Tibial nerve (tissue), 4 donors: ENCODE measurements at regions not wholly inside any gene's neighbourhood (a gene's known extent, or its start where the extent isn't known, plus 50 kb on each side); places are given as distances from the start of the nearest gene placed in this dataset.

Experiments
- DNase-seq, 2 donors: peaks; one replicate each; pipeline ENCODE4 v3.0.0-alpha.2; 2019; ENCODE audit warnings: low spot score in 2 of 2
- H3K27ac ChIP-seq, 4 donors: fragments of 200-600 bp; sonication (generic) in 3 of 4; one replicate each; pipeline ENCODE4 v1.5.1; 2017 to 2019; ENCODE audit warnings: mild to moderate bottlenecking in 1 of 4
- H3K27me3 ChIP-seq, 2 donors: fragments of 200-600 bp; sonication (generic) in 1 of 2; one replicate each; pipeline versions ENCODE4 v1.5.1 to v1.6.0; 2017 to 2019
- H3K36me3 ChIP-seq, 3 donors: fragments of 200-600 bp; sonication (generic); one replicate each; pipeline ENCODE4 v1.5.1; 2018 to 2019
- H3K4me1 ChIP-seq, 4 donors: fragments of 200-600 bp; sonication (generic) in 3 of 4; one replicate each; pipeline ENCODE4 v1.5.1; 2017 to 2019
- H3K4me3 ChIP-seq, 4 donors: fragments of 200-600 bp; sonication (generic) in 3 of 4; one replicate each; pipeline ENCODE4 v1.5.1; 2017 to 2019; ENCODE audit warnings: mild to moderate bottlenecking in 1 of 4, moderate library complexity in 1 of 4
- H3K9me3 ChIP-seq, 4 donors: fragments of 200-600 bp; sonication (generic) in 3 of 4; one replicate each; pipeline ENCODE4 v1.5.1; 2017 to 2019
- CTCF ChIP-seq, 5 experiments: fragments of 200-600 bp in 3 of 5; fragments of 450-650 bp in 2 of 5; sonication (generic) in 3 of 5; IDR thresholded peaks; one replicate each; pipeline ENCODE4 v1.5.1; 2016 to 2019; ENCODE audit warnings: antibody characterized with exemption in 5 of 5, mild to moderate bottlenecking in 3 of 5, moderate library complexity in 2 of 5
- EP300 ChIP-seq, 2 donors: sonication (generic); formaldehyde crosslinking; IDR thresholded peaks; one replicate each; pipeline ENCODE4 v1.6.1; 2017; ENCODE audit warnings: antibody characterized with exemption in 2 of 2, mild to moderate bottlenecking in 1 of 2
- POLR2A ChIP-seq, 2 donors: fragments of 450-650 bp; IDR thresholded peaks; one replicate each; pipeline ENCODE4 v1.6.1; 2017; ENCODE audit warnings: antibody characterized with exemption in 2 of 2, mild to moderate bottlenecking in 2 of 2, moderate library complexity in 2 of 2
- WGBS, 2 donors: methylation state at CpG; one replicate each; pipeline ENCODE4 v1.1.5; 2018; 5-methylcytosine and 5-hydroxymethylcytosine counted together

- Histone ChIP-seq H3K4me3 (no peak overlapping the region), H3K9me3 (no peaks in the 10 kb centered on the region), H3K36me3 (no peaks in the 10 kb centered on the region), H3K27ac (no peak overlapping the region), H3K27me3 (no peaks in the 10 kb centered on the region), H3K4me1 (peaks cover 0 to 12% (median 0%) of the 10 kb centered on the region in 4 donors)
- TF ChIP-seq EP300 (IDR thresholded peaks at IDR 0.05) (no peak), POLR2A (IDR thresholded peaks at IDR 0.05) (no peak), CTCF (IDR thresholded peaks at IDR 0.05) (no peak)
- no peak for DNase-seq
These were observed 879.6 kb upstream of the SLC10A2 start for GRCh38 chr13:103945836-103946235.

GRCh38 chr13:103941506-103942140 is 875.4 kb upstream of the SLC10A2 start:
- TF ChIP-seq EP300 (IDR thresholded peaks at IDR 0.05) (no peak), POLR2A (IDR thresholded peaks at IDR 0.05) (no peak), CTCF (IDR thresholded peaks at IDR 0.05) (no peak)
- H3K36me3 ChIP-seq = no peaks in the 10 kb centered on the region
- H3K27ac ChIP-seq = no peak overlapping the region
- no peaks in the 10 kb centered on the region for H3K27me3 ChIP-seq
- H3K4me3 ChIP-seq = no peak overlapping the region
- DNase-seq = no peak
- H3K9me3 ChIP-seq = no peaks in the 10 kb centered on the region
- WGBS, 2 donors = 81 to 82% methylated on average over 1 of the region's 1 CpG
- peaks cover 0 to 12% (median 0%) of the 10 kb centered on the region in 4 donors for H3K4me1 ChIP-seq

- Histone ChIP-seq H3K4me1 (no peaks in the 10 kb centered on the region), H3K27me3 (no peaks in the 10 kb centered on the region), H3K9me3 (peaks cover 0 to 5% (median 0%) of the 10 kb centered on the region in 4 donors), H3K4me3 (no peak overlapping the region), H3K36me3 (no peaks in the 10 kb centered on the region), H3K27ac (no peak overlapping the region)
- no peak for TF ChIP-seq CTCF (IDR thresholded peaks at IDR 0.05)
- no peak for DNase-seq
- 80 to 97% methylated on average over 4 of the region's 4 CpGs for WGBS, 2 donors
These were observed 868.9 kb upstream of the SLC10A2 start for GRCh38 chr13:103935117-103935516.

- no peaks in the 10 kb centered on the region for H3K27me3 ChIP-seq
- H3K4me3 ChIP-seq = no peak overlapping the region
- H3K36me3 ChIP-seq = no peaks in the 10 kb centered on the region
- H3K4me1 ChIP-seq = no peaks in the 10 kb centered on the region
- no peak overlapping the region for H3K27ac ChIP-seq
- no peak for TF ChIP-seq EP300 (IDR thresholded peaks at IDR 0.05)
- no peak for TF ChIP-seq CTCF (IDR thresholded peaks at IDR 0.05)
- no peak for TF ChIP-seq POLR2A (IDR thresholded peaks at IDR 0.05)
- DNase-seq = no peak
- WGBS, 2 donors = 93 to 94% methylated on average over 12 of the region's 12 CpGs
- H3K9me3 ChIP-seq = peaks cover 0 to 5% (median 0%) of the 10 kb centered on the region in 4 donors
These were observed 865.7 kb upstream of the SLC10A2 start for GRCh38 chr13:103931885-103932284.

- H3K4me3 ChIP-seq = no peak overlapping the region
- TF ChIP-seq CTCF (IDR thresholded peaks at IDR 0.05) = no peak
- TF ChIP-seq EP300 (IDR thresholded peaks at IDR 0.05) = no peak
- TF ChIP-seq POLR2A (IDR thresholded peaks at IDR 0.05) = no peak
- no peaks in the 10 kb centered on the region for H3K36me3 ChIP-seq
- no peaks in the 10 kb centered on the region for H3K27me3 ChIP-seq
- H3K9me3 ChIP-seq = peaks cover 0 to 5% (median 0%) of the 10 kb centered on the region in 4 donors
- H3K4me1 ChIP-seq = no peaks in the 10 kb centered on the region
- DNase-seq = no peak
- WGBS, 2 donors = 75 to 77% methylated on average over 3 of the region's 3 CpGs
- no peak overlapping the region for H3K27ac ChIP-seq
These were observed 865.2 kb upstream of the SLC10A2 start for GRCh38 chr13:103931331-103931845.
